ENCODE measurements at regions not wholly inside any gene's neighbourhood (a gene's known extent, or its start where the extent isn't known, plus 50 kb on each side); places are given as distances from the start of the nearest gene placed in this dataset.
"Not testable (repeated sequence)": the region's sequence is repeated elsewhere in the genome, so short reads cannot be mapped to it uniquely, and the experiment has no call there.

DNA sequence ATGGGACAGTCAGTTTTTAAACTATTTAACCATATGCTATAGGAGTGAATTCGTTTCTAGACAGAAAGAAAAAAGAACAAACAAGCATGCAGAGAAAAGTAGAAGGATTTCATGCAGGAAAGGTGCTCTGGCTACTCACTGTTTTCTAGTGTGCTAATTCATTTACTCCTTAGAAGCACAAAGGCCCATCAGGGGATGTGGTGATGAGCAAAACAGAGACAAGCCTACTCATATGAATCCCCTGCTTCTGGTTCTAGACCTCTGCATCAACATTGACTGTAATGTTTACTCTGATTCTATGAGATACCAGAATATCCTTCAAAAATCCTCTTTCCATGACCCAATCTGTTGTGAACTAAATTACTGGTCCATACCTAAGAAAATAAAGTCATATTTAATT is 801.9 kb downstream of the PLOD2 start:
- no peak for DNase-seq

DNA sequence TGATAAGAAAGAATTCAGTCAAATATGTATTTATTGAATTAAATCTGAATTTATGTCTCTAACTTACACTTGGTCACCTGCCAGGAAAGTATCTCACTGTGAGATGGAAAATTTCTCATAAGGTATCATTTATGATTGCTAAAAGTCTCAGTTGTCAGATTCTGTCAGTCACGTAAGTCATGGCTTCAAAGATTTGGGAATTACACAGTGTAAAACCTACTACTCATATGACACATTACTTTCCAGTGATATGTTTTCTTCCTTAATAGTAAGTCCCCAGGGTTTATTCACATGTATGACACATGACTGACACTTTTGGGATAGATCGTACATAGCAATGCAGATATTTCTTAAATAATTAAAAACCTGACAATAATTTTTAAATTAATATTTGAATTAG is 792.2 kb downstream of the PLOD2 start:
- no peak for DNase-seq

GRCh38 chr3:145370870-145371269 is 790.1 kb downstream of the PLOD2 start:
- DNase-seq, result no peak

DNA sequence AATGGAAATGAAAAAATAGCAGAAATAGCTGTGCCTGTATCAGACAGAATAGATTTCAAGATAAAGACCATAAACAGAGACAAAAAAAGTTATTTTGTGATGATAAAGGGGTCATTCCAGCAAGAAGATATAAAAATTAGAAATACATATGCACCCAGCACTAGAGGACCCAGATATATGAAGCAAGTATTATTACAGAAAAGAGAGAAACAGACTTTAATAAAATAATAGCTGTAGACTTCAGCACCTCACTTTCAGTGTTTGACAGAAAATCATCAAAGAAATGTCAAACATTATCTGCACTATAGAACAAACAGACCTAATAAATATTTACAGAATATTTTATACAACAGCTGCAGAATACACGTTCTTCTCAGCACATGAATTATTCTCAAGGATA is 783.7 kb downstream of the PLOD2 start:
- DNase-seq, result no peak

DNA sequence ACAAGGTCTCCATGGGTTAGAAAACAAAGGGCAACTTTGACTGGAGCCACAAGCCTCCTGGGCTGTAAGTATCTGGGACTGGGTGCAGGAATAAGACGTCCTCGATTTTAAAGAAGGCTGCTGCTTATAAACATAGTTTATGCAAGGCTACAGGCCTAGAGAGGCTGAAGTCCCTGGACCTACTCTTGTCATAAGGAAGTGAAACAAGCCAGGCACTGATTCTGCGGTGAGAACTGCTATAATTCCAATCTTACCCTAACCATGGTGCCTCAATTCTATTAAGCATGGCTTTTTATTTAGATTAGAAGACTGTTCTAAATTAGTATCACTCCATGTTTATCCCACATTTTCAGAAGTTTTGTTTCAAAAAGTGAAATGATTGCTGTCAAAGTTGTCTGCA is 777.6 kb downstream of the PLOD2 start:
- no peak for DNase-seq

DNA sequence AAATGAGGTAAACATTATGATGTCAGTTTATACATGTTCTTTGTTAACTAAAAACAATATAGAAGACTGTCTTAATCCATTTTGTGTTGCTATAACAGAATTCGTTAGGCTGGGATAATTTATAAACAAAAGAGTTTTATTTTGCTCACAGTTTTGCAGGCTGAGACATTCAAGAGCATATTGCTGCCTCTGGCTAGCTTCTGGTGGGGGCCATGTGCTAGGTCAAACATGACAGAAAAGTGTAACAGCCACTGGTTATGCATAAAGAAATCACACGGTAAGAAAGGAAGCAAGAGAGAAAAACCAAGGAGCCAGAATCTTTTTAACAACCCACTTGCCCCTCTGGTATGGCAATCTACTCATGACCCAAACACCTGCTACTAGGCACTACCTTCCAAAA is 776.7 kb downstream of the PLOD2 start:
- DNase-seq, result no peak

GRCh38 chr3:145387211-145387610 is 773.8 kb downstream of the PLOD2 start:
- no peak for DNase-seq

DNA sequence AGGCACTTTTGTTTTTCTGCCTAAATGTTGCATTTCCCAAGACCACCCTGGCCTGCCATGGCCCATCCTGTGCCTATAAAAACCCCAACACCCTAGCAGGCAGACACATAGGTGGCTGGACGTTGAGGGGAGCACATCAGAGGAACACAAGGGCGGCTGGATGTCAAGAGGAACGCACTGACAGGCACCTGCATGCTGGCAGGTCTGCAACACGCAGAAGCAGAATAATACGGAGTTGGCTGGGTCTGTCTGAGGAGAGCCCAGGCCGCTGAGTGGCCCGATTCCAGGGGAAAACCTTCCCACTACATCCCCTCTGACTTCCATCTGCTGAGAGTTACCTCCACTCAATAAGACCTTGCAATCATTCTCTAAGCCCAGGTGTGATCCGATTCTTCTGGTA is 765.6 kb downstream of the PLOD2 start:
- DNase-seq, result no peak

- DNase-seq, result no peak
These were observed 749.4 kb downstream of the PLOD2 start for GRCh38 chr3:145411605-145412004.

DNA sequence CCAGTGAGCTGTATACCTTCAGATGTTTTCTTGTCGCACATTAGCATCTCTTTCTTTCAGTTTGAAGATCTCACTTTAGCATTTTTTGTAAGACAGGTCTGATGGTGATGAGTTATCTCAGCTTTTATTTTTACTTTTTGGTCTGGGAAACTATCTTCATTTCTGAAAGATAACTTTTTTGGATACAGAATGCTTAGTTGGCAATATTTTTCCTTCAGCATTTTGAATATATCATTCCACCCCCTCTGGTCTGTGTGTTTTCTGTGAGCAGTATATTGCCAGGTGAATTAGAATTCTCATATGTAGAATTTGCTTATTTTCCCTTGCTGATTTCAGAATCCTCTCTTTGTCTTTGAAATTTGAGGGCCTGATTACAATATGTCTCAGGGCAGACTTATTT is 743.3 kb downstream of the PLOD2 start:
- DNase-seq, result no peak

DNA sequence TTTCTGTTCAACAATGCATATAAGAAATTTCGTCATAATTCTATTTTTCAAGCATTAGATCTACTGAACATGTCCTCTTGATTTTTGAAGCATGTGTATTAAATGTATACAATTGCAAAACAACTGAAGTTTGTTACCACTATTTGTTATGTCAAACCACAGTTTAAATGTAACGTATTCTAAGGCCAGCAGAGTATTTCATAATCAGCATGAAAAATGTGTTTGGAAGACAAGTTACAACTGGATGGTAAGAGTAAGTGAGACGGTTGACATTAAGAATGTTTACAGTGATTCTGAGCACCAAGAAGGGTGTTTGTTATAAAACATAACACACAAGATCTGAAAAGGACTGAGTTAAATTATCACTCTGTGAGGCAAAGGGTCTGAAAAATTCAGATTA is 738.4 kb downstream of the PLOD2 start:
- no peak for DNase-seq

DNA sequence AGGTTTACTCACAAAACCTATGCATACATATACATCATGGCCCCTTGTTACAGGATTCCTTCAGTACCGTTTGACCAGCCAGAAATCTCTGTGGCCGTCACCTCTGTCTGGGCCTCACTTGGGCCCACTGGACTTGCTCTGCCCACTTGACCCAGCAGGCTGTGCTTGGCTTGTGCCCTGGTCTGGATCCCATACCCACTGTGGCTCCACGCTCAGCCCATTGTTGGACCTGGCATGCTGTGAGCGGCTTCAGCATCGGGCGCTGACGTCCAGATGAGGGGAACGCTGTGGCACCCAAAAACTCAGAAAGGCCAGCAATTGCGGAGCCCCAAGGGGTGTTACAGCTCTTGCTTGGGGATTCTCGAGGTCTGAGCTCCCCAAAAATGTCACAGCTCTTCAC is 733.6 kb downstream of the PLOD2 start:
- no peak for DNase-seq

- DNase-seq, result no peak
These were observed 731.4 kb downstream of the PLOD2 start for GRCh38 chr3:145429546-145429945.

GRCh38 chr3:145448436-145448835 is 712.5 kb downstream of the PLOD2 start:
- DNase-seq, result no peak

DNA sequence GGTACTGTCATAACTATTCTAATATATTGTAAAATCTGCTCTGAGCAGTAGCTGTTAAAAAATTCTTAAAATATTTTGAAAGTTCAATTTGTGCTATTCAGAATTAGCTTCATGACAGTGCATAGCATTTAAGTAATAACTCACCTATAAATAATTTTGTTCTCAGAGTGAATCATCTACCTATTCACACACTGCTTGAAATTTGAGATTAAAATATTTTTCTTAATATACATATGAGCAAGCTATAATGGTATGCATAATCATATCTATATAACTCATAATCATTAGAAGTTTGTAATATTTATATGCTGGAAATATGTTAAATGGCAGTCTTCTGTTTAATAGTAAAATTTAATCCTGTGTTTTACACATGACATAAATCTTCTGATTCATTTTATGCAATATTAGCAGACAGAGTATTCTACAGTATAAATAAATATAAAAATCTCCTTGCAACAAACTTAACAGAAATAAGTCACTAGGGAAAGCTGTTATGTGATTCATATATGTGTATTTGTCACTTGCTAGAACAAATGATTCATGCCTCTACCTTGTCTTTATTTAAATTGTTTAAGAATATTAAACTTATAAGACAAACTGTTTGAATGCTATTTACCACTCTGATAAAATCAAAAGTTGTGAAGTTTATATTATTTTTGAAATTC is 710.8 kb downstream of the PLOD2 start:
- DNase-seq, result no peak

DNA sequence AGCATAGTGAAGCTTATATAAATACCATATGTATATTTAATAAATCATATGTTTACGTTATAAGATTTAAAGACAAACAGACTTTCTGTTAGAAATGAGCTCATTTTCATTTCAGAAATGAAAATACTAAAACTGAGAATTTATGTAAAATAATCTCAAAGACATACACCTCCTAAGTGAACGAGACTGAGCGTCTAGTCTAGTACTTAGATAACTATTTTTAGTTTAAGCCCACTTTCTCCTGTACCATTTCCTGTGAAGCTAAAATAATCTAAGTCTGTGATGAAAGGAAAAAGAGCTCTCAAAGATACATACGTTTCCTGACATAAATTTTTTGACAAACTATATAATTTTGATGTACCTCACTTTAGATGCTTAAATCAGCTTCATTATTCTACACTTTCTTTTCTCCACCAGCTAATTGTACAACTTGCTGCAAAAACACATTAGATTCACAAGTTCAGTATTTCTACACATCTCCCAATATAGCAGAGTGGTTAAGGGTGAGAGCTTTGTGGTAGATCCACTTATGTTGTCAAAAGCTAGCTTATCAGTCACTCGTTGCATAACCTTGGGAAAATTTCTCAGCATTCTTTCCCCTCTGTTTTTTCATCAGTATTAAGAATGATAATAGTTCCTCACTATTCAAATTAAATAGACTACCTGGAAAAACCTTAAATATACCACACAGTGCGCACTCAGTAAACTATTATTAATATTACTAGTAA is 703.0 kb downstream of the PLOD2 start:
- no peak for DNase-seq

GRCh38 chr3:145459681-145460080 is 701.3 kb downstream of the PLOD2 start:
- DNase-seq, result not testable (repeated sequence)

GRCh38 chr3:145471976-145472375 is 689.0 kb downstream of the PLOD2 start:
- DNase-seq, result no peak

- DNase-seq, result not testable (repeated sequence)
These were observed 678.2 kb downstream of the PLOD2 start for GRCh38 chr3:145482735-145483134.

GRCh38 chr3:145483992-145484391 is 677.0 kb downstream of the PLOD2 start:
- DNase-seq, result no peak

DNA sequence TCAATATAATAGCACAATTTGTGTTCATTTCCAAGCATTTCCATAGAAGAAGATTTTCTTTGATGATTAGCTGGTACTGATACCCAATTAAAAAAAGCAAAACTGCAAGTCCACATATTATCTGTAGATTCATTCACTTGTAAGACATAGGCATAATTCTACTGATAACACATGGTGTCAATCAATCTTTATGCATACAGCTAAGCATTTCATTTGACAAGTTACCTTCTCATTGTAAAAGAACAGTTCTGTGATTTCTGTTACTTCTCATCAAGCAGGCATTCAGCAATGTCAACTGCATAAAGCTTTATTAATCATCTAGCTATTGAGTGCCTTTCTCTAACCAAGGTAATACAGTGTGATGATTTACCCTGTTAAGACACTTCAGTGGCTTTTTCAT is 672.0 kb downstream of the PLOD2 start:
- no peak for DNase-seq

DNA sequence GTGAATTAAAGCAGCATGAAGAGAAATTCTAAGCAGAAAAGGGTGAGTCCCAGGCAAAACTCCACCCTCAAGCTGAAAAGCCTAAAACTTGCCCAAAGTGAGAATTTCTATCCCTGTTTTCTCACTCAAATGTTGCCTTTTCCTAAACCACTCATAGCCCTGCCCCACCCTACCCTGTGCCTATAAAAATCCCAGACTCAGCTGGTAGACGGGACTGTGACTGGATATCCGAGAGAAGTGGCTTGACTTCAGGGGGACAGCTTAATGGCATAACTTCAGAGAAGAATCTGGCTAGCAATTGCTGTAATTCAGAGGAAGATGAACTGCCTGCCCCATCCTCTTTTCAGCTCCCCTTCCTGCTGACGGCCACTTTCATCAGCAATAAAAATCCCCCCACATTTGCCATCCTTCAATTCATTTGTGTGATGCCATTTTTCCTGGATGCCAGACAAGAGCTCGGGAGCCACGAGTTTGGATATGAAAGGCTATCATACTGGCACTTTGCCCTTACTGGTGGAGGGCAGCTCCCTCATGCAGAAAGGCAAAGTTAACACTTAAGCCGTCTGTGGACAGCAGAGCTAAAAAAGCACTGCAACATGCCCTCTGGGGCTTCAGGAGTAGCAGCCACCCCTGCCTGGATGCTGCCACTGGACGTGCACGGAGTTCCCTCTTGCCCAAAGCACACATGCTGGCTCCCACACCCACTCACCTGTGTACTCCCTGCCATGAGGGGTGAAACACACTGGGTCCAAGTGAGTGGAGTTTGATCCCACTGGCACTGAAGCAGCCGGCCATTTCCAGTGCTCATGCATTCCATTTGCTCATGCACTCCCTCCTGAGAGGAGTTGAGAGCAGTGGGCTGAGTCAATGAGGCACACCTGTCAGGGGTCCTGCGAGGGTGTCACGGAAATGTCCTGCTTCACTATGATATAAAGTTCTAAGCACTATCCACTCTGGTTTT is 670.6 kb downstream of the PLOD2 start:
- no peak for DNase-seq

DNA sequence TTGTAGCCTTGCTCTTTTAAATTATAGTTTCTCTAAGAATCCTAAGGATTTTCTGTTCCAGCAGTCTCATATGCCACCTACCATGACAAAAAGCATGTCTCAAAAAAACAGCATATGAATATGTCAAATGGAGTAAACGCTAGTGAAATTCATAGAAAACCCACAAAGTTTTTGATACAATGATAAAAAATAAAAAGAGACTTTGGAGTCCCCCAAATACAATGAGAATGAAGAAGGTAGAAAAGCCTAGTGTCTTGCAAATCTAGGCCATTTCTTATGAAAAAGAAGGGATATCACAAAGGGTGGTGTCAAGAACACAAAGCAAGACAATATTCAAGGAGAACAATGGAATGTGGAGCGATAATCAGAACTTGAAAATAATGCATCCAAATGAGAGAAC is 668.5 kb downstream of the PLOD2 start:
- DNase-seq, result no peak

- DNase-seq, result not testable (repeated sequence)
These were observed 643.6 kb downstream of the PLOD2 start for GRCh38 chr3:145517416-145517815.
